Osteocyte (in vitro differentiated cells): ENCODE measurements at regions not wholly inside any gene's neighbourhood (a gene's known extent, or its start where the extent isn't known, plus 50 kb on each side); places are given as distances from the start of the nearest gene placed in this dataset.
A peak's percentile ranks its signal among the peaks of the same experiment; 100 is the strongest.
"Not testable (repeated sequence)": the region's sequence is repeated elsewhere in the genome, so short reads cannot be mapped to it uniquely, and the experiment has no call there.

ENCODE experiments used
- DNase-seq: peaks from one replicate; pipeline ENCODE4 v3.0.0; 2021; ENCODE audit warnings: mixed read lengths; ENCODE audit not compliant: unreplicated experiment; ENCODE audit errors: extremely low spot score
- H3K27ac Mint-ChIP-seq: one replicate; pipeline ENCODE4 v1.8.0; 2021; ENCODE audit warnings: mild to moderate bottlenecking, mixed read lengths; ENCODE audit not compliant: unreplicated experiment
- H3K27me3 Mint-ChIP-seq: one replicate; pipeline ENCODE4 v1.8.0; 2021; ENCODE audit warnings: mixed read lengths; ENCODE audit not compliant: unreplicated experiment
- H3K36me3 Mint-ChIP-seq: one replicate; pipeline ENCODE4 v1.8.0; 2021; ENCODE audit warnings: mixed read lengths; ENCODE audit not compliant: unreplicated experiment
- H3K4me1 Mint-ChIP-seq: one replicate; pipeline ENCODE4 v1.8.0; 2021; ENCODE audit warnings: mixed read lengths; ENCODE audit not compliant: unreplicated experiment
- H3K4me3 Mint-ChIP-seq: one replicate; pipeline ENCODE4 v1.8.0; 2021; ENCODE audit warnings: mild to moderate bottlenecking, moderate library complexity, mixed read lengths; ENCODE audit not compliant: unreplicated experiment
- H3K9me3 Mint-ChIP-seq: one replicate; pipeline ENCODE4 v1.8.0; 2021; ENCODE audit warnings: mixed read lengths; ENCODE audit not compliant: unreplicated experiment
- TF ChIP-seq, protein P1 (sequence below): fragments of 200-600 bp; sonication (generic); IDR thresholded peaks from 2 replicates; pipeline ENCODE4 v1.5.0; 2021; ENCODE audit warnings: antibody characterized with exemption, mild to moderate bottlenecking, moderate library complexity

DNA sequence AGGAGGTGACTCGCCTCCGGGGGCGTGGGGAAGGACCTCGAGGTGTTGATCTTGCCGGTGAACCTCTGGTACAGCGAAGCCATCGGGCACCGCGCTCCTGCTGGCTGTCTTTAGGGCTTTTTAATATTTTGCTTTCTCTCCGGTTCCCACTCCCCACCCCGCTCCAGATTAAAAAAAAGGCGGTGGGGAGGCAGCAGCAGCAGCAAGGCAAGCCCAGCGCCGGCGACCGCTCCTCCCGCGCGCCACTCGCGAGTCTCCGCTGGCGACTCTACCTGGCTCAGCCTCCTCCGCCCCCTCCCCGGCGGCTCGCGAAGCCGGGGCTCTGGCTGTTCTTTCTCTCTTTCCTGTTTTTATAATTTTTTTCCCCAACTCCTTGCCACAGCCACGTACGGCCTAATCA is 174.0 kb downstream of the ATP6V0E2 start:
- not testable (repeated sequence) for DNase-seq, H3K36me3 Mint-ChIP-seq, H3K9me3 Mint-ChIP-seq, H3K27ac Mint-ChIP-seq
- Mint-ChIP-seq H3K4me3 (peak overlapping the region; percentile 73), H3K27me3 (peaks cover 31% of the 10 kb centered on the region), H3K4me1 (peaks cover 10% of the 10 kb centered on the region)

DNA sequence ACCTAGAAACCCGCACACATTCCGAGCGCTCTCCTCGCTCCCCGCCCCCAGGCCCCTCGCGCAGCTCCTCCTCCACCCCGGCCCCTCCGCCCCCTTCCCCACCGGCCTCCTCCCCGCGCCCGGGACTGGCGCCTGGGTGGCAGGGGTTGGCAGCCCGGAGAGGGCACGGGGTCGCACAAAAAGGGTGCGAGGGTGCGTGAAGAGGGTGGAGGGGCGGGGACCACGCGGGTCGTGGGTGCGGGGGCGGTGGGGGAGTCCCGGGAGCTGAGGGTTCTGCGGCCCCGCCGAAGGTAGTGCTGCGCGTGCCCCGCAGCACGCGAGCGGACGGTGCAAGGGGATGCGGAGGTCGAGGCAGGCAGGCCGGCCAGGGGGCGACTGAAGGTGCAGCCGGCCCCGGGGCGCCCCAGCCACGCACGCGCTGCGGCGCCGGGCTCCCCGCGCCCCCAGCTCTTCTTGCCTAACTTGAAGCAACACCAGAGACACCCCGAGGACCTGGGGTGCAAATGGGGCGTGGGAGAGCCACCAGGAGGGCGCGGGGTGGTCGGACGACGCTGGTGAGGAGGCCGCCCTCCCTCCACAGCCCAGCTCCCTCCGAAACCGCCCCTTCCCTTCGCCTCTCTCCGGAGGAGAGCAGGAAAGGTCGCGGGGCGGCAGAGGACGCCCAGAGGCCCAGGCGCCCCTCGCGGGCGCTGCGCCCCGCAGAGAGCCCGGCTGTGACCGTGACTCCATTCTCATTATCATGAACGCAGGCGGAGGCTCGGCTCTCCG is 174.7 kb downstream of the ATP6V0E2 start:
- not testable (repeated sequence) for DNase-seq, H3K27ac Mint-ChIP-seq, H3K36me3 Mint-ChIP-seq, H3K9me3 Mint-ChIP-seq
- peaks cover 10% of the 10 kb centered on the region for H3K4me1 Mint-ChIP-seq
- peak overlapping the region; percentile 73 for H3K4me3 Mint-ChIP-seq
- peaks cover 35% of the 10 kb centered on the region for H3K27me3 Mint-ChIP-seq

DNA sequence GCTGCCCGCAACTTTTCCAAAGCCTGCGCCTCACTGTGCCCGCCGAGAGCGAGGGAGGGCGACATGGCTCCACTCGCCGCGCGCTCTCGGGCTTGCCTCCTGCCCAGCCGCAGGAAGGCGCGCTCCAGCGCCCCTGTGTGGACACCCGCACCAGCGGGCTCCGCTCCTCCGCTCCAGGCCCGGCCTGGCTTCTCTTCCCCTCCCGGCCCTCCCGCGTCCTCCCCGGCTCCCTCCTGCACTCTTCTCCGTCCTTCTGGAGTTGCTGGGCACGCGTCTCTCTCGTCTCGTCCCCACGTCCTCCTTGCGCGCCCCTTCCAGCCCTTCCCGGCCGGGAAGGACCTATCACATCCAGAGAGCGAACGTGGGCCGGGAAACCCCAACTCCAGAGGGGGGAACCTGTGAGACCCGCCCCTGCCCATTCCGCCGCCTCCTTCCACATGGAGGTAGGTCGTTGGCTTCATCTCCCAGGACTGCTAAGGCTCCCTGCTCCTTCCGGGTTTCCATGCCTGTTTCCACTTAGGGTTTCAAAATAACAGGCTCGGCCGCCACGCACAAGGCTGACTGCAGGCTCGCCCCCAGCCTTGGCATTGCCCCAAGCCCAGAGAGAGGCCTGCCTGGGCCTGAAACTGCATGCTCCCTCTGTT is 175.4 kb downstream of the ATP6V0E2 start:
- TF ChIP-seq, protein P1, sequence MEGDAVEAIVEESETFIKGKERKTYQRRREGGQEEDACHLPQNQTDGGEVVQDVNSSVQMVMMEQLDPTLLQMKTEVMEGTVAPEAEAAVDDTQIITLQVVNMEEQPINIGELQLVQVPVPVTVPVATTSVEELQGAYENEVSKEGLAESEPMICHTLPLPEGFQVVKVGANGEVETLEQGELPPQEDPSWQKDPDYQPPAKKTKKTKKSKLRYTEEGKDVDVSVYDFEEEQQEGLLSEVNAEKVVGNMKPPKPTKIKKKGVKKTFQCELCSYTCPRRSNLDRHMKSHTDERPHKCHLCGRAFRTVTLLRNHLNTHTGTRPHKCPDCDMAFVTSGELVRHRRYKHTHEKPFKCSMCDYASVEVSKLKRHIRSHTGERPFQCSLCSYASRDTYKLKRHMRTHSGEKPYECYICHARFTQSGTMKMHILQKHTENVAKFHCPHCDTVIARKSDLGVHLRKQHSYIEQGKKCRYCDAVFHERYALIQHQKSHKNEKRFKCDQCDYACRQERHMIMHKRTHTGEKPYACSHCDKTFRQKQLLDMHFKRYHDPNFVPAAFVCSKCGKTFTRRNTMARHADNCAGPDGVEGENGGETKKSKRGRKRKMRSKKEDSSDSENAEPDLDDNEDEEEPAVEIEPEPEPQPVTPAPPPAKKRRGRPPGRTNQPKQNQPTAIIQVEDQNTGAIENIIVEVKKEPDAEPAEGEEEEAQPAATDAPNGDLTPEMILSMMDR, result peak; percentile 43
- not testable (repeated sequence) for H3K36me3 Mint-ChIP-seq, H3K27ac Mint-ChIP-seq, DNase-seq, H3K9me3 Mint-ChIP-seq
- Mint-ChIP-seq H3K27me3 (peaks cover 35% of the 10 kb centered on the region), H3K4me1 (peaks cover 10% of the 10 kb centered on the region), H3K4me3 (peak overlapping the region; percentile 67)

DNA sequence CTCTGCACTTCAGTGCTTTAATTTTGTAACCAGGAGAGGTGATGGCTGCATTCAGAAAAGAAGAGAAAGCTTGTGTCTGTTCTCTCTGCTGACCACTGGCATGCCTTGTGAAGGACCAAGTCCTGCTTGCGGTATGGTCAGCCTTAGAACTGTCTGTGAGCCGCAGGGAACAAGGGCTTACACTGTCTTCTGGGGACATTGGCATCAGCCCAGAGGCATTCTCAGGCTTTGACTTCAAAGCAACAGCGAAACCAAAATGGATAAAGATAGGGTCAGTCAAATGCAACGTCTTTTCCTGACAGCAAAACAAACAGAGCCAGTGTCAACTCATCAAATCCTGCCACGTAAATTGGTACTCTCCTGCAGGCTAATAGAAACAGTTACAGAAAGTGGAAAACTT is 179.6 kb downstream of the ATP6V0E2 start:
- not testable (repeated sequence) for H3K36me3 Mint-ChIP-seq, H3K4me1 Mint-ChIP-seq, H3K4me3 Mint-ChIP-seq, DNase-seq, H3K27ac Mint-ChIP-seq, H3K9me3 Mint-ChIP-seq
- H3K27me3 Mint-ChIP-seq, result peaks cover 32% of the 10 kb centered on the region

DNA sequence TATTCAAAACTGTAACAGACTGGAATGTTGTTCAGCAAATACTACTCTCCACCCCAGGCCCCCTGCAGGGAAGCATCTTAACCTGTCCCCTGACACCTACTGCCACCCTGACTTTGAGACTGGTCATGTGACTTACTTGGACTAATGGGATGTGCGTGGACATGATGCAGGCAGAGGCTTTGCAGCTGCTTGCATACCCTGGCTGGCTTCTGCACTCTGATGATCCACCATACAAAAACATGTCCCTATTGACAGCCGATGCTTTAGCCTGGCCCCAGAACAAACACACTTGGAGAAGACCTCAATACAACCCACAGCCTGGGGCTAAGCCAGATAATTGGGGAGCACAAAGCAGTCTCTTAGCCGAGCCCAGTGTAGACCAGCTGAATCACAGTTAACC is 180.5 kb downstream of the ATP6V0E2 start:
- not testable (repeated sequence) for H3K4me3 Mint-ChIP-seq, DNase-seq, H3K9me3 Mint-ChIP-seq, H3K27ac Mint-ChIP-seq, H3K36me3 Mint-ChIP-seq, H3K4me1 Mint-ChIP-seq
- H3K27me3 Mint-ChIP-seq, result peaks cover 30% of the 10 kb centered on the region

DNA sequence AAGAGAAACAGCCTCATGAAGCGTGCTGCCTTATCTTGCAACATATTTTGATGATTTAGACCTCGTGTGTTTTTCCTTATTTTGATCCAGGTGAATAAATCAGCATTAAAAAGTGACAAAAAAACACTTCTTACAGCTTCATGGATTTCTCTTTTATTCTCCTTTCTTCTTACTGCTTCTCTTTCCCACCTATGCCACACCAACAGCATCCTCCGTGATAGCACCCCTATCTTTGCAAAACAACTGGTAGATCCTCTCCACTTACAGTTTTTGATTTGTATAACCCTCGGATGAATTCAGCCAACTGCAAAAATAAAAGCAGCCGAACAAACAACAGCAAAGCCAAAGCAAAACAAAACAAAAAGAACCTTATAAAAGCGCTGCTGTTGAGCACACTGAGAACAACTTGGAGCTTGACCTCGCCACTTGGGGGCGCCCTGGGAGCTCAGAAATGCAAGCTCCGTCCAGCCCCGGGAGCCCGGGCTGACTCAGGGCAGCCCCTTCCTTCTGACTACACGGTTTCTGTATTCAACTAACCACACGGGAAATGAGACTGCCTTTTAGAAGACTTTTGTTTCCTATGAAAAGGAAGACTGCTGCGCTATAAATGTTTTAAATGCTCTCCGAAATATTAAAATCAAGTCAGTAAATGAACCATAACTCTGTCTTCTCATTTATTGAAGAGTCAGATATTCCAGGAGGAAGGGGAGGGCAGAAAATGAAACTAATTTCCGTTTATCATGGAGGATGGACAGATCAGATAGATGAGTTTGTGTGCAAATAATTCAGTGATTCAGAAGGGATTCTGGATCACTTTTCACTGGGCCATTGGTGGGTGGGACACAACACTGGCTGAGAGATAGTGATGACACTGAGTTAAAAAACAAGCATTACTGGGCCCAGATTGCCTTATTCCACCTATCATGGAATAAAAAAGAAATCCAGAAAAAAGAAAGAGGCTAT is 186.8 kb downstream of the ATP6V0E2 start:
- H3K27ac Mint-ChIP-seq, H3K36me3 Mint-ChIP-seq, H3K27me3 Mint-ChIP-seq, H3K9me3 Mint-ChIP-seq, H3K4me1 Mint-ChIP-seq, H3K4me3 Mint-ChIP-seq, DNase-seq: not testable (repeated sequence)
- TF ChIP-seq, protein P1, result peak; percentile 41

DNA sequence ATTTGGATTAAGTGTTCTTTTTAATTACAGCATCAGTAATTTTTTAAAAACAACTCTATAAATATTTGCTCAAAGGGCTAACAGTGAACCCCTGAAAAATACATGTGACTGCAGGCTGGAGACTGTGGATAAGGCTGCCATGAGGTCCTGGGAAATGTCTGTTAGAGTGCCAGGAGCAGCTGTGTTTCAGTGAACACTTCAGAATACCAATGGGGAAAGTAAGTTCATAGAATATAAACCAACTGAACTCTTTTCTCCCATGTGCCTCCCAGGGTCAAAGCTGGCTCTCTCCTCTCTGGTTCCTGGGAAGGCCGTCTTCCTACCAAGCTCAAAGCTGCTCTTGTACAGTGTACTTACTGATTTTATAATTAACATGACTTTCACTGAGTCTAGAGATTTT is 189.4 kb downstream of the ATP6V0E2 start:
- DNase-seq, H3K36me3 Mint-ChIP-seq, H3K27me3 Mint-ChIP-seq, H3K9me3 Mint-ChIP-seq, H3K4me1 Mint-ChIP-seq, H3K4me3 Mint-ChIP-seq, H3K27ac Mint-ChIP-seq: not testable (repeated sequence)

DNA sequence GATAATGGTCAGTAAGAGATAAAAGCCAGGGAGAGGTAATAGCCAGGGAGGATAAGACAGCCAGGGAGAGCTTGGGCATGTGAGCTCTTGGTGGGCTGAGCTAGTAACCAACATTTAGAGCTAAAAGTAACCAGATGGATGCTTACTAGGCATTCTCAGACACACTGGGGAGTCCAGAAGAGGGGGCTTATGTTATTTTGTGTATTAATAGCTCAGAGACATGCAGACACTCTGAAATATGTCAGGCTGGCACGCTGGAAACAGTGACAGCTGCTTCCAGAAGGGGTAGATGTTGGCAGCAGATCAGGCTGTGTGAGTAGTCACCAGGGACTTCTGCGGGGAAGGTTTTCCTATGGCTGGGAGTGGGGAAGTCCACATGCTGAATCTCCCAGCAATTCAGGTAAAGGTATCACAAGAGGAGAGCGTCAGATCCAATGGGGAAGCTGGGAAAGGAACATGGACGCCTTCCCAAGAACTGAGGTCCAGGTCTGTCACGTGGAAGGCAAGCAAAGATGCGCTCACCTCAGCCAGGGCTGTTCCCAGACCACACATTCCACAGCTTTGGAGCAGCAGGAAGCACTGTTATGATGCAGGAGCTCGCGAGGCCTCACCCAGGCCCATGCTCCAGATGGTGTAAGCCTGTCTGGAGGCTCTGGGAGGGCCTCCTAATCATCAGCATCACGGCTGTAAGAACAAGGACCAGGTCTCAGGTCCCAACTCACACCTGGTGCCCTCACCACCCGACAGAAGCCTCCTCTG is 196.0 kb downstream of the ATP6V0E2 start:
- not testable (repeated sequence) for H3K36me3 Mint-ChIP-seq, H3K27me3 Mint-ChIP-seq, DNase-seq, H3K27ac Mint-ChIP-seq, H3K4me1 Mint-ChIP-seq, H3K9me3 Mint-ChIP-seq, H3K4me3 Mint-ChIP-seq

DNA sequence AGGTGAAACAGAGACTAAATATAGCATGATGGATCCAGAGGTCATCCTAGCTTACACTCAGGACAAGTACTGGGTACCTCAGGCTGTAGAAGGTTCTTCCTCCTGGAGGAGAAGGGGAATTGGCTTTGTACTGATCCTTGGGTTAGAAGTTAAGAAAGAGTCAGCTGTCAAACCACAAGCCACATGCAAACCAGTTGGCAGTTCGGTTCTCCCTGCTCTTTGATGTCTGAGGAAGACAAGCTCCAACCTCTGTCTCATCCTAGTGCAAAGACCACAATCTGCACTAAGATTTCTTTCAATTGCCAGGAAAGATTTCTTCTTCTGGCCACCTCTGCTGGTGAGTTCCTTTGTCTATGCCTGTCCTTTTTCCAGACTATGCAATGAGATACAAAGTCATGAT is 203.8 kb downstream of the ATP6V0E2 start:
- DNase-seq, H3K4me1 Mint-ChIP-seq, H3K4me3 Mint-ChIP-seq, H3K9me3 Mint-ChIP-seq, H3K36me3 Mint-ChIP-seq, H3K27ac Mint-ChIP-seq, H3K27me3 Mint-ChIP-seq: not testable (repeated sequence)
